ENCODE measurements at regions not wholly inside any gene's neighbourhood (a gene's known extent, or its start where the extent isn't known, plus 50 kb on each side); places are given as distances from the start of the nearest gene placed in this dataset.

DNA sequence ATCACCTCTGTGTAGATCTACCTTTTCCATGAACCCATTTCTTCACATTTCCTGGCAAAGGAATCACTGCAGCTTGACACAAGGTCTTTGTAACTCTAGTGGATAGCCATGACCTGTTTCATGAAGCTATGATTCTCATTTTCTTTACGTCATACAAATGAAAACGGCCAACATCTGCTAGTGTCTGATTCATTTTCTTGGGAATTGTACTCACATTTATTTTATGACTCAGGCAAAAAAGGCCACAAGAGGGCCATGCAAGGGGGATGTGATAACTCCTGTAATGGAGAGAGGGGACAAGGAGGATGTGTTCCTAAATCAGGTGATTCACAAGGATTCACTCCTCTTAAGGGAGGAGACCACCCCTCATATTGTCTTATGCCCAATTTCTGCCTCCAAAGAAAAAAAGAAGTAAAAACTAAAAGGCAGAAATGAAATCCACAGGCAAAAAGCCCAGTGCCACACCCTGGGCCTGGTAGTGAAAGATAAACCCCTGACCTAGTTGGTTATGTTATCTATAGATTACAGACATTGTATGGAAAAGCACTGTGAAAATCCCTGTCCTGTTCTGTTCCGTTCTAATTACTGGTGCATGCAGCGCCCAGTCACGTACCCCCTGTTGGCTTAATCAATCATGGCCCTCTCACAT, 249.9 kb downstream of the IPMK start:
- WGBS (ENCODE audit: insufficient coverage) = no CpG with 5 or more reads among the region's 5 CpGs
- Histone ChIP-seq H3K4me1 (ENCODE audit: control insufficient read depth in 2 of 2, insufficient read depth in 2 of 2, low read length in 2 of 2) (no peaks in the 10 kb centered on the region), H3K79me2 (ENCODE audit: control insufficient read depth, insufficient read depth, low read length) (no peaks in the 10 kb centered on the region), H3K4me3 (ENCODE audit: control extremely low read depth in 1 of 5, extremely low read depth in 1 of 5, insufficient read depth in 1 of 5, low read depth in 2 of 5, low read length in 4 of 5) (no peak overlapping the region), H3K9me3 (ENCODE audit: control extremely low read depth in 1 of 3, control insufficient read depth in 2 of 3, insufficient read depth in 1 of 3, low read length in 2 of 3) (no peaks in the 10 kb centered on the region), H2AFZ (ENCODE audit: insufficient read depth, low read depth, low read length, poor library complexity, severe bottlenecking) (no peak overlapping the region), H3K27ac (ENCODE audit: low read length in 2 of 2) (no peak overlapping the region), H3K36me3 (replicated peaks in 1 of 2; ENCODE audit: control extremely low read depth in 1 of 2, control insufficient read depth in 1 of 2, extremely low read depth in 1 of 2, insufficient read depth in 2 of 2, low read length in 1 of 2) (no peaks in the 10 kb centered on the region), H3K4me2 (replicated peaks; ENCODE audit: low read depth, low read length, poor library complexity, severe bottlenecking) (no peak overlapping the region), H3K9ac (ENCODE audit: low read length) (no peak overlapping the region), H3K27me3 (replicated peaks in 1 of 4; ENCODE audit: control extremely low read depth in 1 of 4, control insufficient read depth in 3 of 4, insufficient read depth in 4 of 4, low read length in 3 of 4) (no peaks in the 10 kb centered on the region), H4K20me1 (ENCODE audit: control insufficient read depth, insufficient read depth, low read length, poor library complexity, severe bottlenecking) (no peaks in the 10 kb centered on the region)
- H3K9me3 Mint-ChIP-seq (ENCODE audit: insufficient read depth) = peaks cover 2% of the 10 kb centered on the region
- DNase-seq = no peak
- ChIA-PET CTCF (no interaction called here), POLR2A (no interaction called here)
- H3K4me3 Mint-ChIP-seq = no peak overlapping the region
- intact Hi-C loops (cut with micrococcal nuclease) = no loop called here
- H3K27me3 Mint-ChIP-seq = no peaks in the 10 kb centered on the region
- TF ChIP-seq EZH2 (IDR thresholded peaks at IDR 0.05; ENCODE audit: borderline replicate concordance, insufficient read depth, low read depth, low read length, poor library complexity, severe bottlenecking) = no peak
- TF ChIP-seq, protein P1, sequence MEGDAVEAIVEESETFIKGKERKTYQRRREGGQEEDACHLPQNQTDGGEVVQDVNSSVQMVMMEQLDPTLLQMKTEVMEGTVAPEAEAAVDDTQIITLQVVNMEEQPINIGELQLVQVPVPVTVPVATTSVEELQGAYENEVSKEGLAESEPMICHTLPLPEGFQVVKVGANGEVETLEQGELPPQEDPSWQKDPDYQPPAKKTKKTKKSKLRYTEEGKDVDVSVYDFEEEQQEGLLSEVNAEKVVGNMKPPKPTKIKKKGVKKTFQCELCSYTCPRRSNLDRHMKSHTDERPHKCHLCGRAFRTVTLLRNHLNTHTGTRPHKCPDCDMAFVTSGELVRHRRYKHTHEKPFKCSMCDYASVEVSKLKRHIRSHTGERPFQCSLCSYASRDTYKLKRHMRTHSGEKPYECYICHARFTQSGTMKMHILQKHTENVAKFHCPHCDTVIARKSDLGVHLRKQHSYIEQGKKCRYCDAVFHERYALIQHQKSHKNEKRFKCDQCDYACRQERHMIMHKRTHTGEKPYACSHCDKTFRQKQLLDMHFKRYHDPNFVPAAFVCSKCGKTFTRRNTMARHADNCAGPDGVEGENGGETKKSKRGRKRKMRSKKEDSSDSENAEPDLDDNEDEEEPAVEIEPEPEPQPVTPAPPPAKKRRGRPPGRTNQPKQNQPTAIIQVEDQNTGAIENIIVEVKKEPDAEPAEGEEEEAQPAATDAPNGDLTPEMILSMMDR (IDR thresholded peaks at IDR 0.05) = no peak
- no peaks in the 10 kb centered on the region for H3K4me1 Mint-ChIP-seq
- H3K27ac Mint-ChIP-seq = no peak overlapping the region
- ATAC-seq (ENCODE audit: low read depth) = no peak

DNA sequence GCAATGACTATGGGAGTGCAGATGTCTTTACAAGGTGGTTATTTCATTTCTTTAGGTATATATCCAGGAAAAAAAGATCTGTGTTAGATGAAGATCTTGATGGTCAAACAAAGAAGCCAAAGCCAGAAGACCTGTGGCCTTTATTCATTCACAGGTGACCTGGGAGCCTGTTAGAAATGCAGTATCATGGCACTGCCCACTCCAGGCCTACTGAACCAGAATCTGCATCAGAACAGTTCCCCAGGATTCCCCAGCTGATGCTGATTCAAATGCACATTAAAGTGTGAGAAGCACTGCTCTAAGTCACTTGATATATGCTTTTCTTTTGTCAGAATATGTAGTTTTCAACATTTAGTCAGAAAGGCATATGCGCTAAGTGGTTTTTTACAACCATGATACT, 251.1 kb downstream of the IPMK start:
- H3K27ac ChIP-seq (ENCODE audit: low read length in 2 of 2) = no peak overlapping the region
- H3K9me3 ChIP-seq (ENCODE audit: control extremely low read depth in 1 of 3, control insufficient read depth in 2 of 3, insufficient read depth in 1 of 3, low read length in 2 of 3) = no peaks in the 10 kb centered on the region
- no peaks in the 10 kb centered on the region for H3K4me1 ChIP-seq (ENCODE audit: control insufficient read depth in 2 of 2, insufficient read depth in 2 of 2, low read length in 2 of 2)
- DNase-seq (no peak), ATAC-seq (ENCODE audit: low read depth) (no peak)
- TF ChIP-seq, protein P1 (IDR thresholded peaks at IDR 0.05) = no peak
- no peak for TF ChIP-seq EZH2 (IDR thresholded peaks at IDR 0.05; ENCODE audit: borderline replicate concordance, insufficient read depth, low read depth, low read length, poor library complexity, severe bottlenecking)
- no peaks in the 10 kb centered on the region for H3K27me3 Mint-ChIP-seq
- H3K4me1 Mint-ChIP-seq = no peaks in the 10 kb centered on the region
- H4K20me1 ChIP-seq (ENCODE audit: control insufficient read depth, insufficient read depth, low read length, poor library complexity, severe bottlenecking) = no peaks in the 10 kb centered on the region
- H2AFZ ChIP-seq (ENCODE audit: insufficient read depth, low read depth, low read length, poor library complexity, severe bottlenecking) = no peak overlapping the region
- H3K9me3 Mint-ChIP-seq (ENCODE audit: insufficient read depth) = no peaks in the 10 kb centered on the region
- POLR2A ChIA-PET = no interaction called here
- H3K27me3 ChIP-seq (replicated peaks in 1 of 4; ENCODE audit: control extremely low read depth in 1 of 4, control insufficient read depth in 3 of 4, insufficient read depth in 4 of 4, low read length in 3 of 4) = no peaks in the 10 kb centered on the region
- intact Hi-C loops (cut with micrococcal nuclease) = no loop called here
- H3K4me3 Mint-ChIP-seq = no peak overlapping the region
- H3K36me3 ChIP-seq (replicated peaks in 1 of 2; ENCODE audit: control extremely low read depth in 1 of 2, control insufficient read depth in 1 of 2, extremely low read depth in 1 of 2, insufficient read depth in 2 of 2, low read length in 1 of 2) = no peaks in the 10 kb centered on the region
- H3K4me3 ChIP-seq (ENCODE audit: control extremely low read depth in 1 of 5, extremely low read depth in 1 of 5, insufficient read depth in 1 of 5, low read depth in 2 of 5, low read length in 4 of 5) = no peak overlapping the region
- WGBS (ENCODE audit: insufficient coverage) = no CpG with 5 or more reads among the region's 1 CpG
- no peak overlapping the region for H3K27ac Mint-ChIP-seq
- no peaks in the 10 kb centered on the region for H3K79me2 ChIP-seq (ENCODE audit: control insufficient read depth, insufficient read depth, low read length)
- H3K4me2 ChIP-seq (replicated peaks; ENCODE audit: low read depth, low read length, poor library complexity, severe bottlenecking) = no peak overlapping the region
- CTCF ChIA-PET = no interaction called here
- H3K9ac ChIP-seq (ENCODE audit: low read length) = no peak overlapping the region
